LNCaP clone FGC (cell line): ENCODE measurements at regions not wholly inside any gene's neighbourhood (a gene's known extent, or its start where the extent isn't known, plus 50 kb on each side); places are given as distances from the start of the nearest gene placed in this dataset.

Experiments
- DNase-seq: peaks from one replicate; pipeline ENCODE4 v3.0.0-alpha.2; 2011; ENCODE audit warnings: low read depth
- H3K4me3 ChIP-seq: 2 replicates; pipeline ENCODE4 v1.5.1; 2011; ENCODE audit warnings: mild to moderate bottlenecking, low read depth, low read length, control low read depth
- CTCF ChIP-seq: IDR thresholded peaks from 2 replicates; pipeline ENCODE4 v1.5.1; 2012; ENCODE audit warnings: mild to moderate bottlenecking; ENCODE audit not compliant: control insufficient read depth, insufficient read depth; ENCODE audit errors: extremely low read depth

GRCh38 chr20:57913156-57913930 is 203.5 kb upstream of the PMEPA1 start:
- TF ChIP-seq CTCF = no peak
- no peak overlapping the region for H3K4me3 ChIP-seq
- DNase-seq = no peak

- DNase-seq = no peak
- no peak for TF ChIP-seq CTCF
- H3K4me3 ChIP-seq = no peak overlapping the region
These were observed 202.4 kb upstream of the PMEPA1 start for GRCh38 chr20:57912227-57912582.

- no peak for DNase-seq
- no peak for TF ChIP-seq CTCF
- H3K4me3 ChIP-seq = no peak overlapping the region
These were observed 201.9 kb upstream of the PMEPA1 start for GRCh38 chr20:57911512-57912226.

- no peak overlapping the region for H3K4me3 ChIP-seq
- TF ChIP-seq CTCF = no peak
- DNase-seq = no peak
These were observed 200.9 kb upstream of the PMEPA1 start for GRCh38 chr20:57910716-57911115.

- no peak overlapping the region for H3K4me3 ChIP-seq
- no peak for DNase-seq
- TF ChIP-seq CTCF = no peak
These were observed 200.0 kb upstream of the PMEPA1 start for GRCh38 chr20:57909763-57910331.

- TF ChIP-seq CTCF = no peak
- no peak for DNase-seq
- H3K4me3 ChIP-seq = no peak overlapping the region
These were observed 199.2 kb upstream of the PMEPA1 start for GRCh38 chr20:57908704-57909630.
